GM21717 (cell line): ENCODE measurements at regions not wholly inside any gene's neighbourhood (a gene's known extent, or its start where the extent isn't known, plus 50 kb on each side); places are given as distances from the start of the nearest gene placed in this dataset.
A peak's percentile ranks its signal among the peaks of the same experiment; 100 is the strongest.

ENCODE experiments used
- ATAC-seq: cut with Tn5 transposase; IDR thresholded peaks from one replicate; pipeline ENCODE4 v1.9.1; 2021; ENCODE audit warnings: mild to moderate bottlenecking, moderate library complexity; ENCODE audit not compliant: unreplicated experiment

- ATAC-seq, result no peak
Observed at GRCh38 chr3:59451800-59452746, 402.2 kb upstream of the CFAP20DC start.

- ATAC-seq, result peak; percentile 96
Observed at GRCh38 chr3:59450946-59451763, 401.3 kb upstream of the CFAP20DC start.

- ATAC-seq, result no peak
Observed at GRCh38 chr3:59450437-59450836, 400.6 kb upstream of the CFAP20DC start.

GRCh38 chr3:59446775-59447465 lies 397.1 kb upstream of the CFAP20DC start:
- ATAC-seq, result no peak

GRCh38 chr3:59444676-59445075 lies 394.9 kb upstream of the CFAP20DC start:
- ATAC-seq, result no peak

GRCh38 chr3:59444294-59444671 lies 394.5 kb upstream of the CFAP20DC start:
- ATAC-seq, result peak; percentile 64

- ATAC-seq, result no peak
Observed at GRCh38 chr3:59443618-59444293, 393.9 kb upstream of the CFAP20DC start.

- ATAC-seq, result no peak
Observed at GRCh38 chr3:59442046-59442445, 392.2 kb upstream of the CFAP20DC start.

GRCh38 chr3:59440285-59441028 lies 390.6 kb upstream of the CFAP20DC start:
- no peak for ATAC-seq

GRCh38 chr3:59438492-59438891 lies 388.7 kb upstream of the CFAP20DC start:
- ATAC-seq, result no peak

GRCh38 chr3:59436164-59436958 lies 386.5 kb upstream of the CFAP20DC start:
- ATAC-seq, result no peak

- ATAC-seq, result no peak
Observed at GRCh38 chr3:59433546-59433945, 383.7 kb upstream of the CFAP20DC start.

- ATAC-seq, result no peak
Observed at GRCh38 chr3:59432665-59433064, 382.8 kb upstream of the CFAP20DC start.

- no peak for ATAC-seq
Observed at GRCh38 chr3:59430341-59430740, 380.5 kb upstream of the CFAP20DC start.

- ATAC-seq, result no peak
Observed at GRCh38 chr3:59429198-59429597, 379.4 kb upstream of the CFAP20DC start.

GRCh38 chr3:59426821-59427565 lies 377.2 kb upstream of the CFAP20DC start:
- ATAC-seq, result no peak

GRCh38 chr3:59425942-59426341 lies 376.1 kb upstream of the CFAP20DC start:
- ATAC-seq, result no peak

- ATAC-seq, result no peak
Observed at GRCh38 chr3:59425371-59425770, 375.5 kb upstream of the CFAP20DC start.
